Esophagus muscularis mucosa (tissue), 4 donors: ENCODE measurements at regions not wholly inside any gene's neighbourhood (a gene's known extent, or its start where the extent isn't known, plus 50 kb on each side); places are given as distances from the start of the nearest gene placed in this dataset.

Experiments used
- EP300 ChIP-seq: sonication (generic); formaldehyde crosslinking; IDR thresholded peaks from one replicate; pipeline ENCODE4 v1.6.1; 2017; ENCODE audit warnings: antibody characterized with exemption
- POLR2A ChIP-seq: fragments of 450-650 bp; IDR thresholded peaks from one replicate; pipeline ENCODE4 v1.6.1; 2017; ENCODE audit warnings: antibody characterized with exemption, moderate library complexity, mild to moderate bottlenecking, low read depth
- POLR2AphosphoS5 ChIP-seq, 2 donors: sonication (generic); formaldehyde crosslinking; IDR thresholded peaks; one replicate each; pipeline ENCODE4 v1.6.1; 2017; ENCODE audit warnings: antibody characterized with exemption in 2 of 2
- TF ChIP-seq, protein P1 (sequence below), 3 experiments: fragments of 200-600 bp in 2 of 3; fragments of 450-650 bp in 1 of 3; sonication (generic) in 2 of 3; IDR thresholded peaks; one replicate each; pipeline ENCODE4 v1.5.1; 2017 to 2019; ENCODE audit warnings: antibody characterized with exemption in 3 of 3, mild to moderate bottlenecking in 2 of 3, moderate library complexity in 1 of 3

DNA sequence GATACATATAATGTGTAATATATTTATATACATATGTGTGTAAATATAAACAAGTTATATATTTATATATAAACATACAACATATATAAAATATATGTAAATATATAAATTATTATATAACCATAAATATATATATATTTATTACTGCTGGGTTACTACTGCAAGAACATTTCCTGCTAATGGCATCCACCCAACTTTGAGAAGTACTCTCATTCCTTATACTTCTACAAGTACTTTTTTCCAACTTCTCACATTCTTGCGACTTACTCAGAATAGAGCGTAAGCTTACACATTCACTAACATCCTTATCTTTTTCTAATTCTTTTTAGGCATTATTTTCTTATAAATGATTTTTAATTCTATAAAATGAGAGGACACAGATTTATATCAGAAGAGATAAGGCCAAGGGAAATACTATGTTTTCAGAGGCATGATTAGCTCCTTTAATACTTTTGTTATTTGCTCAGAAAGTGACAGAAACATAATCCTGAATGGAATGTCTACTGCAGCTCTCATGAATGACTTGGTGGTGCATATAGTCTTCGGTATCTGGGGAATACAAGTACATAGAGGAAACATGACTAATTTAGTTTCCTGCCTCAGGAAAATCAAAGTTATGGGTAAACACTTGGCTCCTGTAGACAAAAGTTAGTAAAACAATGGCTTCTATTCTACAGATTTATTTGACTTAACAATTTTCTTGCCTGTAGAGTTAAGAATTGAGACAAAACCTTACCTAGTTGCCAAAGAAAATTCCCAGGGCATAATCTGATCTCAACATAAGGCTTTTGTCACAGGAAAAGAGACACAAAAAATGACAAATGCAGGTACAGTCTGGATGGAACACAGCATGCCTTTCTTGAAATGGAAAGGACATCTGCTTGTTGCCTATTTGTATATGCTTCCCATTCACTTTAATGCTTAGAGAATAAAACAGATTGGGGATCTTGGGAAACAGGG lies 453.9 kb downstream of the SQOR start:
- TF ChIP-seq, protein P1, sequence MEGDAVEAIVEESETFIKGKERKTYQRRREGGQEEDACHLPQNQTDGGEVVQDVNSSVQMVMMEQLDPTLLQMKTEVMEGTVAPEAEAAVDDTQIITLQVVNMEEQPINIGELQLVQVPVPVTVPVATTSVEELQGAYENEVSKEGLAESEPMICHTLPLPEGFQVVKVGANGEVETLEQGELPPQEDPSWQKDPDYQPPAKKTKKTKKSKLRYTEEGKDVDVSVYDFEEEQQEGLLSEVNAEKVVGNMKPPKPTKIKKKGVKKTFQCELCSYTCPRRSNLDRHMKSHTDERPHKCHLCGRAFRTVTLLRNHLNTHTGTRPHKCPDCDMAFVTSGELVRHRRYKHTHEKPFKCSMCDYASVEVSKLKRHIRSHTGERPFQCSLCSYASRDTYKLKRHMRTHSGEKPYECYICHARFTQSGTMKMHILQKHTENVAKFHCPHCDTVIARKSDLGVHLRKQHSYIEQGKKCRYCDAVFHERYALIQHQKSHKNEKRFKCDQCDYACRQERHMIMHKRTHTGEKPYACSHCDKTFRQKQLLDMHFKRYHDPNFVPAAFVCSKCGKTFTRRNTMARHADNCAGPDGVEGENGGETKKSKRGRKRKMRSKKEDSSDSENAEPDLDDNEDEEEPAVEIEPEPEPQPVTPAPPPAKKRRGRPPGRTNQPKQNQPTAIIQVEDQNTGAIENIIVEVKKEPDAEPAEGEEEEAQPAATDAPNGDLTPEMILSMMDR (IDR thresholded peaks at IDR 0.05): no peak
- TF ChIP-seq POLR2A (no peak), EP300 (no peak), POLR2AphosphoS5 (IDR thresholded peaks at IDR 0.05) (no peak)
